Choroid plexus epithelial cell (primary cell): ENCODE measurements at regions not wholly inside any gene's neighbourhood (a gene's known extent, or its start where the extent isn't known, plus 50 kb on each side); places are given as distances from the start of the nearest gene placed in this dataset.

Experiments
- DNase-seq: peaks from one replicate; pipeline ENCODE4 v3.0.0-alpha.2; 2010; ENCODE audit warnings: low read depth
- H3K4me3 ChIP-seq: 2 replicates; pipeline ENCODE4 v1.5.1; 2011; ENCODE audit warnings: low read depth, mild to moderate bottlenecking, control low read depth, low read length, moderate library complexity
- TF ChIP-seq, protein P1 (sequence below): conservative IDR thresholded peaks from 2 replicates; pipeline ENCODE4 v1.5.1; 2011; ENCODE audit warnings: low read depth, mild to moderate bottlenecking, control low read depth, inconsistent platforms, low read length, moderate library complexity

DNA sequence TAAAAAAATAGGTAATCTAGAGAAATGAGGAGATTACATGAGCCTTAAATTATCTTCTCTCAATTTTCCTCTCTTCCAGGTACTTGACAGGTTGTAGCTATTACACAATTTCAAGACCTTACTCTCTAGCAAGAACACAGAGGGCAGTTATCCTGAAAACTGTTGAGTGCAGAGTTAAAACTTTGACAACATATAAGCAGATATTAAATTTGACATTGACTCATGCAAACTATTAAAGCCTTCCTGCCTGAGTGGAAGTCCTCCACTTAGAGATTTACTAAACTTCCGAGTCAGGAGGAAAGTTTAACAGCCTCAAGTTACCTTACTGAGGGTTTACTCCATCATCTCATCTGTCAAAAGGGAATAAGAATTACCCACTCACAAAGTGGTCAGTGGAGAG lies 73.5 kb upstream of the ARID5B start:
- H3K4me3 ChIP-seq: no peak overlapping the region
- no peak for DNase-seq
- TF ChIP-seq, protein P1, sequence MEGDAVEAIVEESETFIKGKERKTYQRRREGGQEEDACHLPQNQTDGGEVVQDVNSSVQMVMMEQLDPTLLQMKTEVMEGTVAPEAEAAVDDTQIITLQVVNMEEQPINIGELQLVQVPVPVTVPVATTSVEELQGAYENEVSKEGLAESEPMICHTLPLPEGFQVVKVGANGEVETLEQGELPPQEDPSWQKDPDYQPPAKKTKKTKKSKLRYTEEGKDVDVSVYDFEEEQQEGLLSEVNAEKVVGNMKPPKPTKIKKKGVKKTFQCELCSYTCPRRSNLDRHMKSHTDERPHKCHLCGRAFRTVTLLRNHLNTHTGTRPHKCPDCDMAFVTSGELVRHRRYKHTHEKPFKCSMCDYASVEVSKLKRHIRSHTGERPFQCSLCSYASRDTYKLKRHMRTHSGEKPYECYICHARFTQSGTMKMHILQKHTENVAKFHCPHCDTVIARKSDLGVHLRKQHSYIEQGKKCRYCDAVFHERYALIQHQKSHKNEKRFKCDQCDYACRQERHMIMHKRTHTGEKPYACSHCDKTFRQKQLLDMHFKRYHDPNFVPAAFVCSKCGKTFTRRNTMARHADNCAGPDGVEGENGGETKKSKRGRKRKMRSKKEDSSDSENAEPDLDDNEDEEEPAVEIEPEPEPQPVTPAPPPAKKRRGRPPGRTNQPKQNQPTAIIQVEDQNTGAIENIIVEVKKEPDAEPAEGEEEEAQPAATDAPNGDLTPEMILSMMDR: no peak

DNA sequence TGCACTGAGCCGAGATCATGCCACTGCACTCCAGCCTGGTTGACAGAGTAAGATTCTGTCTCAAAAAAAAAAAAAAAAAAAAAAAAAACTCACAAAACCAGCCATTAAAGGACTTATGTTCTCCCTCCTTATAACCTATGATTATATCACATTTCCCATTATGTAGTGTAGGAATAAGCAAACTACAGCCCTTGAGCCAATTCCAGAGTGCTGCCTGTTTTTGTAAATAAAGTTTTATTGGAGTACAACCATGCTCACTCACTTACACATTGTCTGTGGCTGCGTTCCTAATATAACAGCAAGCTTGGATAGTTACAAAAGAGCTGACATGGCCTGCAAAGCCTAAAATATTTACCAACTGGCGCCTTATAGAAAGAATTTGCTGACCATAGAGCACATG lies 72.7 kb upstream of the ARID5B start:
- TF ChIP-seq, protein P1: no peak
- no peak for DNase-seq

DNA sequence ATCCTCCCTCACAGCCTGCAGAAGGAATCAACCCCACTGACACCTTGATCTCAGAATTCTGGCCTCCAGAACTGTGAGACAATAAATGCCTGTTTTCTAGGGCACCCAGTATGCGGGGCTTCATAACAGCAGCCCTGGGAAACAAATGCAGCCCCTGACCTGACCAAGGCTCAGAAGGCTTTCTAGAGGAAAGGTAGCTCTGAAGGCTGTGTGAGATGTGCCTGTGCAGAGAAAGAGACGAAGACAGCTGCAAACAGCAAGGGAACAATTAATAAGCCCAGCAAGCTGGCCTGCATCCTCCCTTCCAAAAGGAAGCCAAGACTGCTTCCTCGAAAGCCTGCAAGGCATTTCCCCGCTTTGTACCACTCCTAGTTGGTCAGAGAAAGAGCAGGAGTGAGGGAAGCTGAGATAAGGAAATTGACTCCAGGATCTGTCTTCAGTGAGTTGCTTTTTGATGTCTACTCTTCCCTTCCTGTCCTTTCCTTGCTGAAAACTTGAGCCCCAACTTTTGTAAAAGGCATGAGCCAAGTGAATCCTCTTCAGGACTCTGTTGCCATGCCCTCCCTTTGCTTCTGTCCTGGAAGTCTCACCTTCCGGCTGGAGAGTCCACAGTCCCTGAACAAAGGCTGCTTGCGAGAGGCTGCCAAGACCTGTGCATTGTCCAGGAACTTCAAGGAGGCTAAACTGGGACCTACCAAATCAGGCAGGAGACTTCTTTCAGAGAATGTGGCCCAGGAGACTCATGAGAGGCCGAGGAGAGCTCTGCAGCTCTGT lies 71.2 kb upstream of the ARID5B start:
- TF ChIP-seq, protein P1: no peak
- no peak for DNase-seq
- no peak overlapping the region for H3K4me3 ChIP-seq

More for the DNA sequence above, 72.7 kb upstream of the ARID5B start:
- no peak overlapping the region for H3K4me3 ChIP-seq

DNA sequence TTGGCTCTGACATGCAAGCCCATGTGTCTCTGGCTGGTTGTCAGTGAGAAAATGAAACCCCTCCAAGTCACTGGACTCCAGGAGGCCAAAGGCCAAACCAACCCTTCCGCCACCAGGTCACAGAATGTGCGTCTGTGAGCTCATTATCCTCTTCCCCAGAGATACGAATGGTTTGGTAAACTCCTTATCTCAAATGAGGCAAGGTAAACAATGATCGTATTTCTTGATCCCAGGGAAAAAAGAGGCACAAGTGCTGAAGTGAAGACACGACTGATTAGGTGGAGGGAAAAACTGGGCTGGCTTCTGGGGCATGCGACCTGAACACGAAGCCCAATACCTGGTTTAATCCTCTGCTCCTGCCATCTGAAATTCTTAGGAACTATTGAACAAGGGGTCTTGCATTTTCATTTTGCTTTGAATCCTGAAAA lies 70.6 kb upstream of the ARID5B start:
- H3K4me3 ChIP-seq: no peak overlapping the region
- peak; percentile 74 for DNase-seq
- TF ChIP-seq, protein P1: no peak

DNA sequence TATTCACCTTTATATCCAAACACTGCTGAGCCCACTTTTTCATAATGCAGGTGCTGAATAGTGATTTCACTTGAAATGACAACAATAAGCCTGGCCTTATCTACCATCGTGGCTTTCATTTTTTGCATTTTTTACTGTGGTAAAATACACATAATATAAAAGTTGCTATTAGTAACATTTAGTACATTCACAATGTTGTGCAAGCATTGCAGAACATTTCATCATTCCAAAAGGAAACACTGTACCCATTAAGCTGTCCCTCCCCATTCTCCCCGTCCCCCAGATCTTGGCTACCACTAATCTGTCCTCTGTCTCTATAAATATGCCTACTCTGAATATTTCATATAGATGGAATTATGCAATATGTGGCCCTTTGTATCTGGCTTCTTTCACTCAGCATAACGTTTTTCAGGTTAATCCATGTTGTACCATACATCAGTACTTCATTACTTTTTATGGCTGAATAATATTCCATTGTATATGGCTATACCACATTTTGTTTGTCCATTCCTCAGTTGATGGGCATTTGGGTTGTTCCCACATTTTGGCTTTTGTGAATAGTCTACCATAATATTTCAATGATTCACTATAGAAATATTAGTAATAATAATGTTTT lies 68.5 kb upstream of the ARID5B start:
- peak; percentile 71 for DNase-seq
- TF ChIP-seq, protein P1: no peak
- no peak overlapping the region for H3K4me3 ChIP-seq

DNA sequence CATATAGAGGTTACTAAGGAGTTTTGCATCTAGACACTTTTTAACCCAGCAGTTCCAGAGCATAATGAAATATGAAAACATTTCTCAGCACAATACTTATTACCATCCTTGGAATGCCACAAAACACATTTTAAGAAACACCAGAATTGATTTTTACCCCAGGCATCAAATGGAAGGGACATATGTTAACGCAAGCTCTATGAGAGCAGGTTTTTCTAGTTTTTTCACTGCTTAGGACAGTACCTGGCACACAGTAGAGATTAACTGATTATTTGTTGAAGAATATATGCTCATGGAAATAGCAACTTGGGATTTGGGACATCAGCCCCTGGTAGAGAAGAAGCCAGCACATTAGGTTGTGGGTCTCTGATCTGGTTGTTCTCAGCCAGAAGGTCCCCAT lies 67.0 kb upstream of the ARID5B start:
- no peak for DNase-seq
- TF ChIP-seq, protein P1: no peak

More for the DNA sequence above, 67.0 kb upstream of the ARID5B start:
- no peak overlapping the region for H3K4me3 ChIP-seq
